ENCODE measurements at regions not wholly inside any gene's neighbourhood (a gene's known extent, or its start where the extent isn't known, plus 50 kb on each side); places are given as distances from the start of the nearest gene placed in this dataset.

- Histone ChIP-seq H3K4me1 (ENCODE audit: insufficient read depth) (no peaks in the 10 kb centered on the region), H3K36me3 (ENCODE audit: insufficient read depth) (no peaks in the 10 kb centered on the region), H3K4me2 (no peak overlapping the region), H3K4me3 (no peak overlapping the region), H4K20me1 (replicated peaks; ENCODE audit: insufficient read depth) (no peaks in the 10 kb centered on the region), H3K27me3 (ENCODE audit: insufficient read depth) (no peaks in the 10 kb centered on the region), H2AFZ (no peak overlapping the region), H3F3A (replicated peaks; ENCODE audit: low read depth) (no peaks in the 10 kb centered on the region), H3K79me2 (replicated peaks; ENCODE audit: insufficient read depth) (no peaks in the 10 kb centered on the region), H3K9me2 (ENCODE audit: insufficient read depth) (no peaks in the 10 kb centered on the region), H3K27ac (ENCODE audit: low read depth) (no peak overlapping the region)
- DNase-seq (ENCODE audit: low spot score) (no peak), ATAC-seq (no peak)
- H3K36me3 Mint-ChIP-seq (ENCODE audit: low read depth), result no peaks in the 10 kb centered on the region
- no peak overlapping the region for H3K4me3 Mint-ChIP-seq
- H3K27me3 Mint-ChIP-seq (ENCODE audit: insufficient read depth, low read depth, poor library complexity), result no peaks in the 10 kb centered on the region
- H3K4me1 Mint-ChIP-seq, result peaks cover 10% of the 10 kb centered on the region
- TF ChIP-seq ZNF114 (CRISPR knock-in tag; IDR thresholded peaks at IDR 0.05) (no peak), NANOG (IDR thresholded peaks at IDR 0.05; ENCODE audit: borderline replicate concordance) (no peak), JUNB (IDR thresholded peaks at IDR 0.05; ENCODE audit: unreplicated experiment) (no peak), CREB1 (CRISPR knock-in tag; IDR thresholded peaks at IDR 0.05; ENCODE audit: low read depth) (no peak), CTCF (conservative IDR thresholded peaks at IDR 0.05; ENCODE audit: low read depth in 2 of 2) (no peak), ZNF462 (CRISPR knock-in tag; IDR thresholded peaks at IDR 0.05) (no peak), ZNF331 (CRISPR knock-in tag; IDR thresholded peaks at IDR 0.05; ENCODE audit: low read depth) (no peak), ETS1 (IDR thresholded peaks at IDR 0.05) (no peak), REST (IDR thresholded peaks at IDR 0.05; ENCODE audit: unreplicated experiment) (no peak), STAT1 (IDR thresholded peaks at IDR 0.05; ENCODE audit: unreplicated experiment) (no peak), EZH2 (IDR thresholded peaks at IDR 0.05; ENCODE audit: low read depth, unreplicated experiment) (no peak), EZH2phosphoT487 (IDR thresholded peaks at IDR 0.05; ENCODE audit: unreplicated experiment) (no peak), POLR2AphosphoS5 (IDR thresholded peaks at IDR 0.05; ENCODE audit: low read depth) (no peak)
- H3K27ac Mint-ChIP-seq, result no peak overlapping the region
- no peaks in the 10 kb centered on the region for H3K9me3 Mint-ChIP-seq
Measured at GRCh38 chr1:200468264-200469001, 58.6 kb upstream of the ZNF281 start.

Data from GM23338 (cell line).